ENCODE measurements at regions not wholly inside any gene's neighbourhood (a gene's known extent, or its start where the extent isn't known, plus 50 kb on each side); places are given as distances from the start of the nearest gene placed in this dataset.
"Not testable (repeated sequence)": the region's sequence is repeated elsewhere in the genome, so short reads cannot be mapped to it uniquely, and the experiment has no call there.

DNA sequence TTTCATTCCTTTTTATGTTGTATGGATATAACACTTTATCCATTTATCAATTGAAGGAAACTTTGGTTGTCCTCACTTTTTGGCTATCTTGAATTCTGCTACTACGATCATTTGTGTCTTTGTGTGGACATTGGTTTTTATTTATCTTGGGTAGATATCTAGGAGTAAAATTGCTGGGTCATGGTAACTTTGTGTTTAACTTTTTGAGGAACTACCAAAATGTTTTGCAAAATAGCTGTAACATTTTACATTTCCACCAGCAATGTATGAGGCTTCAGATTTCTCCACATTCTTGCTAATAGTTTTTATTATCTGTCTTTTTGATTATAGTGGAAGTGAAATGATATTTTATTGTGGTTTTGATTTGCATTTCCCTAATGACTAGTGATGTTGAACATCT, 55.6 kb downstream of the TLNRD1 start:
- DNase-seq (ENCODE audit: low read depth) = no peak

DNA sequence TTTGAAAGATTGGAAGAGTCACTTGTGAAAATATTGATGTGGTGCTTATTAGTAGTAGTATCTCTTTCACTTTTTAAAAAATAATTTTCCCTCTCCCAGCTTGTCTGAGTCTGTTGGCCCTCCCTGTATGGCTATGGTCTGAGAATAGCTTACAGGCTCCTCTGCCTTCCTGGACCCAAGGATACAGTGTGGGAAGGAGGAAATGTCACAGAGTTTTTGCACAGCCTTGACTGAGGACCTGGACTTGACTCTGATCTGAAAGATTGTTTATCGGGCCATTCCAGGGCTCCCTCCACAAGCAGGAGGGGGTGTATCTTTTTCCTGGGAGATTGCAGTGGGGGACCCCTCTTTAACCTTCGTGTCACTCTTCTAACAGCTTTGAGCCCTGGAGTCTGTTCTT, 59.7 kb downstream of the TLNRD1 start:
- DNase-seq (ENCODE audit: low read depth) = no peak

DNA sequence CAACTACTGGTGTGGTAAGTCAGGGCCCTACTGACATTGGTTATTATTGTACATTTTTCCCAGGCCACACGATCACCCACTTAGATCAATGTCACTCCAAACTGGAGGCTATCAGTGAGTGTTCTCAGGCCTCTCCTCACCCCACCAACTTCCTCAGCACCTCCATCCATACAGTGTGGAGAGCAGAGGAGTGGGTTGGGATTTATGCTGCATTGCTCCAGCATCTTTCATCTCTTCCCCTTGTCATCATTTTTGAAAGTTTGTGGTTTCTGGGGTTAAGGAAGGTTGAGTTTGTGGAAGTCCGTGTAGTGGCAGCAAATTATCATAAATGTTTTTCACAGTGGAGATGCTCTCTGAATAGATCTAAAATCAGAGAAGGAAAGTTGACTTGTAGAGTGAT, 60.2 kb downstream of the TLNRD1 start:
- no peak for DNase-seq (ENCODE audit: low read depth)

GRCh38 chr15:81061490-81062253, 60.9 kb downstream of the TLNRD1 start:
- peak; percentile 22 for DNase-seq (ENCODE audit: low read depth)

GRCh38 chr15:81062937-81063336, 62.2 kb downstream of the TLNRD1 start:
- no peak for DNase-seq (ENCODE audit: low read depth)

DNA sequence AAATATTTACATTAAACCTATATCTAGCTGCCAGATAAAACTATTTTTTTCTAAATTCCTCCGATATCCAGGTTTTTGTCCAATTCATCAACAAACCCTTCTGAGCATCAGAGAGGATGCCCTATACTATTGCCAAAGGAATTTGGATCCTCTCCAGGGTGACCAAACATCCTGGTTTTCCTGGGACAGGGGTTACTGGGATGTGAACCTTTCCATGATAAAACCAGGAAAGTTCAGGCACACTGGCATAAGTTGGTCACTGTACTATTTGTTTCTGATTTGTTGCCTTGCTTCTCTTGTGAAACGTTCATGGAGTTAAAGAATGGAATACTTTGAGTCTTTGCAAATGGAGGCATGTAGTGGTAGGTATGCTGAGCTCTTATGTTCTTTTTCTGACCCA, 63.5 kb downstream of the TLNRD1 start:
- no peak for DNase-seq (ENCODE audit: low read depth)

- not testable (repeated sequence) for DNase-seq (ENCODE audit: low read depth)
These were observed 66.5 kb upstream of the CFAP161 start for GRCh38 chr15:81067567-81067966.

- no peak for DNase-seq (ENCODE audit: low read depth)
These were observed 65.6 kb upstream of the CFAP161 start for GRCh38 chr15:81068516-81068915.

- no peak for DNase-seq (ENCODE audit: low read depth)
These were observed 64.7 kb upstream of the CFAP161 start for GRCh38 chr15:81069356-81069755.

DNA sequence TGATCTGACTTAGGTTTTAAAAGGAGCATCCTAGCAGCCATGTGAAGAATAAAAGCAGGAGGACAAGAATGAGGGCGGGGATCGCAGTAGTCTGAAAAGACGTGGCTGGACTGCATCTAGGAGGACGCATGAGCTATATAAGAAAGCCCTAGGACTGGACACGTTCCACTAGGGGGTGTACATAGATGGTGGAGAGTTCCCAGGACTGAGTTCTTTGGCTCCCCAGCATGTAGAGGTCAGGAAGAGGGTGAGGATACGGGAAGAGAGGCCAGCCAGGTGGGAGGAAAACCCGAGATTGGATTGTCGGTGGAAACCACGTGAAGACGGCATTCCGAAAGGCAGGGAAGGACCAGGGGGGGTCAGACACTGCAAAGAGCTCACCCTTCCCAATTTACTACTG, 64.2 kb upstream of the CFAP161 start:
- DNase-seq (ENCODE audit: low read depth) = no peak

GRCh38 chr15:81071120-81071519, 63.0 kb upstream of the CFAP161 start:
- DNase-seq (ENCODE audit: low read depth) = peak; percentile 88

- no peak for DNase-seq (ENCODE audit: low read depth)
These were observed 62.4 kb upstream of the CFAP161 start for GRCh38 chr15:81071705-81072104.

DNA sequence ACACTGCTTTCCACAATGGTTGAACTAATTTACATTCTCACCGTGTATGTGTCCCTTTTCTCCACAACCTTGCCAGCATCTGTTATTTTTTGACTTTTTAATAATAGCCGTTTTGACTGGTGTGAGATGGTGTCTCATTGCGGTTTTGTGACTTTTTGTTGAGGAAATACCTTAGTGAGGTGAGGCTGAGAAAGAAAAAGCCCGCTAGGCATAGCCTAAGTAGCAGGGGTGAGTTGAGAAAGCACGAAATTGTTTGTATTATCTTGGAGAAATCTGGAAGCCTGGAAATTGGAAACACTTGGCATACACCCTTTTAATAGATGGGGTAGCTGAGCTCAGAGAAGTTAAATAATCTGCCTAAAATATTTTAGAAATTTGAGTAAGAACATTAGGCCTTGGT, 61.5 kb upstream of the CFAP161 start:
- peak; percentile 53 for DNase-seq (ENCODE audit: low read depth)

DNA sequence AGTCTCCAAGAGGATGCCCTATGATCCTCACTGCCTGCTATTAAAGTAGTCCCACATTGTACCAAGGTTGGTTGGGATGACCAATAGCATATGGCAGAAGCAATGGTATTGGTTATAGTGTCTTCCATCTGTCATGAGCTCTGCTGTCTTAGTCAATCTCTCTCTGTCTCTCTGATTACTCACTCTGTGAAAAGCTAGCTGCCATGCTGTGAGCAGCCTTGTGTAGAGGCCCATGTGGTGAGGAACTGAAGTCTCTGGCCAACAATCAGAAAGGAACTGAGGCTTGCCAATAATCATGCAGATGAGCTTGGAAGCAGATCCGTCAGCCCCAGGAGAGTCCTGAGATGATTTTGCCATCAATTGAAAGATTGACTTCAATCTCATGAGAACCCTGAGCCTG, 60.3 kb upstream of the CFAP161 start:
- DNase-seq (ENCODE audit: low read depth) = no peak

- no peak for DNase-seq (ENCODE audit: low read depth)
These were observed 59.3 kb upstream of the CFAP161 start for GRCh38 chr15:81074773-81075172.

DNA sequence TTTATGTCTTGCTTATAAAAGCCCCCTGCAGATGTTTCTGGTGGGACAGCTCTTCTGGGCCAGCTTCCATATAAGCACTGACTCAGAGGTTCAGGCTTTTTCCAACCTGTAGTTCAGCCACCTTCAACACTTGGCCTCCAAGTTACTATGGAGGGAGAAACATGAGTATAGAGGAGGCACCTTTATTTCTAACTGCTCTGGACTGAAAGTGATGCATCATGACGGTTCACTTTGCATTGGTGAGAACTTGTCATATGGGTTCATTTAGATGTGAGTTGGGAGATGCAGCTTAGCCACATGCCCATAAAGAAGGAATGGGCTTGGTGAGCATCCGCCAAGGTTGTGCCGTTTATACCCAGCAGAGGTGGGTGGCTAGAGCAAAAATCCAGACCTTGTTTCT, 58.8 kb upstream of the CFAP161 start:
- DNase-seq (ENCODE audit: low read depth) = no peak

- DNase-seq (ENCODE audit: low read depth) = no peak
These were observed 53.1 kb upstream of the CFAP161 start for GRCh38 chr15:81080996-81081395.

GRCh38 chr15:81083201-81083600, 50.9 kb upstream of the CFAP161 start:
- no peak for DNase-seq (ENCODE audit: low read depth)
